SK-N-MC (cell line): ENCODE measurements at regions not wholly inside any gene's neighbourhood (a gene's known extent, or its start where the extent isn't known, plus 50 kb on each side); places are given as distances from the start of the nearest gene placed in this dataset.

ENCODE experiments used
- EZH2 ChIP-seq: fragments of 200-600 bp; sonication (generic); IDR thresholded peaks from one replicate; pipeline ENCODE4 v1.6.1; 2017; ENCODE audit warnings: antibody characterized with exemption
- FOXP2 ChIP-seq: optimal IDR thresholded peaks from 2 replicates; pipeline ENCODE3; 2011; ENCODE audit warnings: mild to moderate bottlenecking, moderate library complexity; ENCODE audit not compliant: insufficient read depth; ENCODE audit errors: extremely low read length, control extremely low read depth
- POLR2AphosphoS5 ChIP-seq: IDR thresholded peaks from 2 replicates; pipeline ENCODE4 v1.6.1; 2012; ENCODE audit warnings: mild to moderate bottlenecking, low read depth, low read length, borderline replicate concordance

DNA sequence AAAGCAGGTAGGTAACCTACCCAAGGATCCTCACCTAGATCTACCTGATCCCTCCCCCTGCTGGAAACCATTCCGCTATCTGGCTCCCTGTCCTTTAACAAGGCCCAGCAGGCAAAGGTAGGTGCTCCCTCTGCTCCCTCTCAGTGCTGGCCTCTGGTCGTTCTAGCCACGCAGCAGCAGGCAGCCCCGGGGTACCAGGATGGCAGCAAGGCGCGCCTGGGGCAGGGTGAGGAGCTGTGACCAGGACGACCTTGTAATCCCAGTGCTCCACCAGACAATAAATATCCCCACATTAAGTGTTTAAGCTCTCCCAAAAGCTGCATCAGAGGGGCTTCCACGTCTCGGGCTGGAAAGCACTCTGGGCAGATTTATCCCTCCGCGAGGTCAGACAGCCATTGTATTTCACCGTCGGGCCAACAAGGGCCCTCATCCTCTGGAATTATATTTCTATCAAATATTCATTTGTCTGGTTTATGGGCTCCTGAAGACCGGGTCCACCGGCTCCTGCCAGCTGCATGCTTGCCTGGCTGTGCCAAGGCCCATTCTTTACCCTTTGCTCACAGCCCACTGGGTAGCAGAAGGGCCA is 81.3 kb downstream of the CHST1 start:
- no peak for TF ChIP-seq EZH2
- TF ChIP-seq POLR2AphosphoS5, result no peak
- no peak for TF ChIP-seq FOXP2
